ENCODE measurements at regions not wholly inside any gene's neighbourhood (a gene's known extent, or its start where the extent isn't known, plus 50 kb on each side); places are given as distances from the start of the nearest gene placed in this dataset.

DNA sequence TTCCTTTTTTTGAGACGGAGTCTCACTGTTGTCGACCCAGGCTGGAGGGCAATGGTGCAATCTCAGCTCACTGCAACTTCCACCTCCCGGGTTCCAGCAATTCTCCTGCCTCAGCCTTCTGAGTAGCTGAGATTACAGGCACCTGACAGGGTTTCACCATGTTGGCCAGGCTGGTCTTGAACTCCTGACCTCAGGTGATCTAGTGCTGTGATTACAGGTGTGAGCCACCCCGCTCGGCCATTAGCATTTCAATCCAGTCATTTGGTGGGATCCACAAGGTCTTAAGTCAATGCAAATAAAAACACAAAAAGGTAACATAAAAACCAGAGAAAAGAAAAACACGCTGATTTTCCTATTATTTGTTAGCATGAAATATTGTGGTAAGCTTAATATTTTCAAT lies 1227.2 kb upstream of the TENM4 start:
- TF ChIP-seq CTCF (IDR thresholded peaks at IDR 0.05) (no peak), ZFX (IDR thresholded peaks at IDR 0.05; ENCODE audit: borderline replicate concordance) (no peak)
